Activated gamma-delta T cell treated with anti-CD3 and anti-CD28 coated beads, Interleukin-2, amount 50 U/mL, for 16 hours (primary cell): ENCODE measurements at regions not wholly inside any gene's neighbourhood (a gene's known extent, or its start where the extent isn't known, plus 50 kb on each side); places are given as distances from the start of the nearest gene placed in this dataset.
A peak's percentile ranks its signal among the peaks of the same experiment; 100 is the strongest.
"Not testable (repeated sequence)": the region's sequence is repeated elsewhere in the genome, so short reads cannot be mapped to it uniquely, and the experiment has no call there.

Experiments used
- DNase-seq: peaks from one replicate; pipeline ENCODE4 v3.0.0-alpha.2; 2020; ENCODE audit warnings: low read depth

- DNase-seq, result no peak
Measured at GRCh38 chr1:29800522-29800956, 564.2 kb downstream of the PTPRU start.

GRCh38 chr1:29800120-29800519 lies 563.8 kb downstream of the PTPRU start:
- no peak for DNase-seq

- DNase-seq, result no peak
Measured at GRCh38 chr1:29798699-29799566, 562.6 kb downstream of the PTPRU start.

GRCh38 chr1:29797125-29797524 lies 560.8 kb downstream of the PTPRU start:
- not testable (repeated sequence) for DNase-seq

- DNase-seq, result not testable (repeated sequence)
Measured at GRCh38 chr1:29795965-29796364, 559.6 kb downstream of the PTPRU start.

- no peak for DNase-seq
Measured at GRCh38 chr1:29793653-29794348, 557.5 kb downstream of the PTPRU start.

- DNase-seq, result peak; percentile 9
Measured at GRCh38 chr1:29793101-29793546, 556.8 kb downstream of the PTPRU start.

- DNase-seq, result no peak
Measured at GRCh38 chr1:29789910-29790247, 553.6 kb downstream of the PTPRU start.

- DNase-seq, result no peak
Measured at GRCh38 chr1:29789221-29789909, 553.0 kb downstream of the PTPRU start.

GRCh38 chr1:29786791-29787732 lies 550.7 kb downstream of the PTPRU start:
- DNase-seq, result no peak

GRCh38 chr1:29786195-29786594 lies 549.9 kb downstream of the PTPRU start:
- DNase-seq, result no peak

- no peak for DNase-seq
Measured at GRCh38 chr1:29785554-29785953, 549.2 kb downstream of the PTPRU start.

GRCh38 chr1:29785137-29785527 lies 548.8 kb downstream of the PTPRU start:
- DNase-seq, result no peak

- no peak for DNase-seq
Measured at GRCh38 chr1:29784276-29785136, 548.2 kb downstream of the PTPRU start.

- DNase-seq, result no peak
Measured at GRCh38 chr1:29783508-29784275, 547.4 kb downstream of the PTPRU start.

GRCh38 chr1:29782846-29783507 lies 546.7 kb downstream of the PTPRU start:
- no peak for DNase-seq

GRCh38 chr1:29779146-29779545 lies 542.8 kb downstream of the PTPRU start:
- DNase-seq, result no peak

GRCh38 chr1:29777522-29777921 lies 541.2 kb downstream of the PTPRU start:
- DNase-seq, result no peak

- no peak for DNase-seq
Measured at GRCh38 chr1:29774355-29774754, 538.0 kb downstream of the PTPRU start.
